B cell (primary cell): ENCODE measurements at regions not wholly inside any gene's neighbourhood (a gene's known extent, or its start where the extent isn't known, plus 50 kb on each side); places are given as distances from the start of the nearest gene placed in this dataset.

Experiments
- ATAC-seq: fragments of 200-7000 bp; cut with Tn5 transposase; one replicate; pipeline ENCODE4 v1.10.0; 2021; ENCODE audit warnings: low read depth, mild to moderate bottlenecking, moderate number of reproducible peaks, moderate library complexity
- CTCF ChIA-PET: fragments of 350-600 bp; sonication (Branson Sonifier 250); formaldehyde crosslinking; loops from one replicate; lab custom pipeline; 2021; ENCODE audit warnings: antibody characterized with exemption, inconsistent platforms; lab: Charles Lee
- POLR2A ChIA-PET: fragments of 350-600 bp; sonication (Branson Sonifier 250); formaldehyde crosslinking; loops from one replicate; lab custom pipeline; 2021; ENCODE audit warnings: antibody characterized with exemption; lab: Charles Lee
- DNase-seq: peaks from one replicate; pipeline ENCODE4 v3.0.0; 2013
- H2AFZ ChIP-seq: 2 replicates; pipeline ENCODE4 v1.6.1; 2012; ENCODE audit warnings: mild to moderate bottlenecking, low read depth, low read length; ENCODE audit not compliant: insufficient read depth, poor library complexity, severe bottlenecking
- H3K27ac ChIP-seq, 2 donors: 1 replicate in 1 of 2; 2 replicates in 1 of 2; pipeline ENCODE4 v1.5.1; 2012 to 2013; ENCODE audit warnings: low read length in 2 of 2, mild to moderate bottlenecking in 2 of 2, moderate library complexity in 1 of 2
- H3K27me3 ChIP-seq, 4 experiments: fragments of 200-600 bp in 1 of 4; sonication (generic) in 1 of 4; replicated peaks in 1 of 4; 1 replicate in 2 of 4; 2 replicates in 2 of 4; pipeline versions ENCODE4 v1.6.1 to v1.7.0; 2013 to 2016; ENCODE audit warnings: low read length in 3 of 4, mild to moderate bottlenecking in 2 of 4, mixed read lengths in 1 of 4, moderate library complexity in 1 of 4; ENCODE audit not compliant: insufficient read depth in 4 of 4, control insufficient read depth in 3 of 4; ENCODE audit errors: control extremely low read depth in 1 of 4
- H3K36me3 ChIP-seq, 2 experiments: replicated peaks in 1 of 2; 1 replicate in 1 of 2; 2 replicates in 1 of 2; pipeline versions ENCODE4 v1.6.1 to v1.7.1; 2013; ENCODE audit warnings: low read length in 1 of 2; ENCODE audit not compliant: insufficient read depth in 2 of 2, control insufficient read depth in 1 of 2; ENCODE audit errors: control extremely low read depth in 1 of 2, extremely low read depth in 1 of 2
- H3K4me1 ChIP-seq, 2 donors: fragments of 200-600 bp in 1 of 2; sonication (generic) in 1 of 2; 1 replicate in 1 of 2; 2 replicates in 1 of 2; pipeline versions ENCODE4 v1.5.1 to v1.6.1; 2013 to 2017; ENCODE audit warnings: low read length in 2 of 2; ENCODE audit not compliant: control insufficient read depth in 2 of 2, insufficient read depth in 2 of 2
- H3K4me2 ChIP-seq: replicated peaks from 2 replicates; pipeline ENCODE3; 2012; ENCODE audit warnings: mild to moderate bottlenecking, low read depth, low read length; ENCODE audit not compliant: poor library complexity, severe bottlenecking
- H3K4me3 ChIP-seq, 5 experiments: fragments of 200-600 bp in 1 of 5; sonication (generic) in 1 of 5; 1 replicate in 3 of 5; 2 replicates in 2 of 5; pipeline versions ENCODE4 v1.5.1 to v1.7.0; 2011 to 2016; ENCODE audit warnings: low read length in 4 of 5, mild to moderate bottlenecking in 4 of 5, low read depth in 2 of 5, control low read depth in 1 of 5, moderate library complexity in 1 of 5; ENCODE audit not compliant: insufficient read depth in 1 of 5; ENCODE audit errors: control extremely low read depth in 1 of 5, extremely low read depth in 1 of 5
- H3K79me2 ChIP-seq: fragments of 200-600 bp; sonication (generic); one replicate; pipeline ENCODE4 v1.6.0; 2016; ENCODE audit warnings: low read length; ENCODE audit not compliant: control insufficient read depth, insufficient read depth
- H3K9ac ChIP-seq: fragments of 200-600 bp; sonication (generic); 2 replicates; pipeline ENCODE4 v1.6.1; 2017; ENCODE audit warnings: mild to moderate bottlenecking, low read length, moderate library complexity
- H3K9me3 ChIP-seq, 3 donors: one replicate each; pipeline versions ENCODE4 v1.6.1 to v1.7.1; 2013; ENCODE audit warnings: low read length in 2 of 3; ENCODE audit not compliant: control insufficient read depth in 2 of 3, insufficient read depth in 1 of 3; ENCODE audit errors: control extremely low read depth in 1 of 3
- H4K20me1 ChIP-seq: 2 replicates; pipeline ENCODE4 v1.6.0; 2012; ENCODE audit warnings: mild to moderate bottlenecking, low read length; ENCODE audit not compliant: insufficient read depth, control insufficient read depth, poor library complexity, severe bottlenecking
- H3K27ac Mint-ChIP-seq: one replicate; pipeline ENCODE4 v1.8.0; 2021; ENCODE audit warnings: mixed read lengths
- H3K27me3 Mint-ChIP-seq: one replicate; pipeline ENCODE4 v1.8.0; 2021; ENCODE audit warnings: mixed read lengths
- H3K4me1 Mint-ChIP-seq: one replicate; pipeline ENCODE4 v1.8.0; 2021; ENCODE audit warnings: mixed read lengths
- H3K4me3 Mint-ChIP-seq: one replicate; pipeline ENCODE4 v1.8.0; 2021; ENCODE audit warnings: mixed read lengths
- H3K9me3 Mint-ChIP-seq: one replicate; pipeline ENCODE4 v1.8.0; 2022; ENCODE audit warnings: mixed read lengths; ENCODE audit not compliant: insufficient read depth
- EZH2 ChIP-seq: IDR thresholded peaks from 2 replicates; pipeline ENCODE4 v1.6.1; 2012; ENCODE audit warnings: borderline replicate concordance, low read depth, mild to moderate bottlenecking, moderate library complexity, low read length; ENCODE audit not compliant: insufficient read depth, poor library complexity, severe bottlenecking
- WGBS: methylation state at CpG from one replicate; pipeline ENCODE4 v1.1.5; 2013; ENCODE audit warnings: missing lambda C conversion rate; ENCODE audit not compliant: insufficient coverage; 5-methylcytosine and 5-hydroxymethylcytosine counted together
- intact Hi-C: fragments of 100-400 bp; cut with micrococcal nuclease; formaldehyde crosslinking; loops from one replicate; pipeline ENCODE4 v1.10.0; 2022
- TF ChIP-seq, protein P1 (sequence below): fragments of 200-600 bp; IDR thresholded peaks from one replicate; pipeline ENCODE4 v1.8.0; 2022; ENCODE audit warnings: antibody characterized with exemption, mild to moderate bottlenecking

DNA sequence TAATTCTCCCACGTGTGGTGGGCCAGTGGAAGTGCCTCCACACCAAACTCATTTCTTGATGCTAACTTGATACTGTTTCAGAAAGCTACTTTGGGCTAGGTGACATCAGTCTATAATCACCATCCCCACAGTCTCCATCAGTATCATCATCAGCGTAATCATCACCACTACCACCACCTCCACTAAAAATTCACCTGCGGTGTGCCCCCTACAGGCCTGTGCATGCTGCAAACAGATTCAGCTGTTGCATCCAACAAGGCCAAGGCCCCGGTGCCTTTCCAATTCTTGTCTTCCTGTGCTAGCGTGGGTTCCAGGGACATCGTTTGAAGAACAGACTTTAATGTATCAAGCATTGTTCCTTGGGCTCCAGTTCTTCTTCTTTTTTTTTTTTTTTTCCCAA is 201.3 kb upstream of the EXOC2 start:
- Histone ChIP-seq H3K36me3 (no peaks in the 10 kb centered on the region), H3K4me3 (no peak overlapping the region), H2AFZ (no peak overlapping the region), H3K9ac (no peak overlapping the region), H3K9me3 (no peaks in the 10 kb centered on the region), H3K4me1 (peaks cover 18 to 19% of the 10 kb centered on the region in 2 donors), H3K4me2 (no peak overlapping the region), H4K20me1 (no peaks in the 10 kb centered on the region), H3K27me3 (no peaks in the 10 kb centered on the region), H3K27ac (no peak overlapping the region), H3K79me2 (no peaks in the 10 kb centered on the region)
- Mint-ChIP-seq H3K4me3 (no peak overlapping the region), H3K27ac (no peak overlapping the region), H3K27me3 (peaks cover 7% of the 10 kb centered on the region), H3K9me3 (no peaks in the 10 kb centered on the region), H3K4me1 (peaks cover 15% of the 10 kb centered on the region)
- ChIA-PET POLR2A (no interaction called here), CTCF (interaction anchor here (1.3 kb wide), 1 partner anchor 8 kb away, joined by 4 read pairs; no protein-coding TSS in a partner anchor)
- 76% methylated on average over 6 of the region's 6 CpGs for WGBS
- TF ChIP-seq EZH2, result no peak
- TF ChIP-seq, protein P1, sequence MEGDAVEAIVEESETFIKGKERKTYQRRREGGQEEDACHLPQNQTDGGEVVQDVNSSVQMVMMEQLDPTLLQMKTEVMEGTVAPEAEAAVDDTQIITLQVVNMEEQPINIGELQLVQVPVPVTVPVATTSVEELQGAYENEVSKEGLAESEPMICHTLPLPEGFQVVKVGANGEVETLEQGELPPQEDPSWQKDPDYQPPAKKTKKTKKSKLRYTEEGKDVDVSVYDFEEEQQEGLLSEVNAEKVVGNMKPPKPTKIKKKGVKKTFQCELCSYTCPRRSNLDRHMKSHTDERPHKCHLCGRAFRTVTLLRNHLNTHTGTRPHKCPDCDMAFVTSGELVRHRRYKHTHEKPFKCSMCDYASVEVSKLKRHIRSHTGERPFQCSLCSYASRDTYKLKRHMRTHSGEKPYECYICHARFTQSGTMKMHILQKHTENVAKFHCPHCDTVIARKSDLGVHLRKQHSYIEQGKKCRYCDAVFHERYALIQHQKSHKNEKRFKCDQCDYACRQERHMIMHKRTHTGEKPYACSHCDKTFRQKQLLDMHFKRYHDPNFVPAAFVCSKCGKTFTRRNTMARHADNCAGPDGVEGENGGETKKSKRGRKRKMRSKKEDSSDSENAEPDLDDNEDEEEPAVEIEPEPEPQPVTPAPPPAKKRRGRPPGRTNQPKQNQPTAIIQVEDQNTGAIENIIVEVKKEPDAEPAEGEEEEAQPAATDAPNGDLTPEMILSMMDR, result no peak
- DNase-seq (no peak), ATAC-seq (no peak)
- intact Hi-C loops, result no loop called here

DNA sequence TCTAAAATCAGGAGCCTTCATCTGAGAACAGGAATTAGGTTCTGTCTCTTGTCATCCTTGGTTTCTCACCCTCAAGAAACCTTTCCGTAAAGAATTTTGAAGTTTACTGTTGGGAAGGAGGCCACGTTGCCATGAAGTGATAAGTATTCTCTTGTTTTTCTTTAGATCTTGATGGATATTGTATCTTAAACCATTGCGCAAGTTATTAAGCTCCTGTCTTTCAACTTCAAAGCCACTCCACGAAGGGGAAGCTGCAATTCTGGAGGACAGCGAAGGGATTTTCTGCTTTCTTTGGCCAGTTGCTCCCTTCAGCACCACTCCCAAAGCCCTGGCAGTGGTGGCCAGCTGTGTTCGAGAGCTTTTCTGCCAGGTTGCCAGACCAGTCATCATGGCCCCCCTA is 198.1 kb upstream of the EXOC2 start:
- H3K4me3 Mint-ChIP-seq, result no peak overlapping the region
- WGBS, result 90% methylated on average over 3 of the region's 6 CpGs
- ChIA-PET CTCF (no interaction called here), POLR2A (no interaction called here)
- intact Hi-C loops, result no loop called here
- TF ChIP-seq, protein P1, result no peak
- TF ChIP-seq EZH2, result no peak
- Histone ChIP-seq H3K36me3 (no peaks in the 10 kb centered on the region), H3K27me3 (no peaks in the 10 kb centered on the region), H3K4me2 (no peak overlapping the region), H3K4me1 (no peaks in the 10 kb centered on the region), H3K9ac (no peak overlapping the region), H3K9me3 (peaks cover 0 to 6% (median 0%) of the 10 kb centered on the region in 3 donors), H3K79me2 (no peaks in the 10 kb centered on the region), H2AFZ (no peak overlapping the region), H3K27ac (no peak overlapping the region), H4K20me1 (no peaks in the 10 kb centered on the region), H3K4me3 (no peak overlapping the region)
- DNase-seq (no peak), ATAC-seq (no peak)
- no peak overlapping the region for H3K27ac Mint-ChIP-seq
- peaks cover 5% of the 10 kb centered on the region for H3K27me3 Mint-ChIP-seq
- no peaks in the 10 kb centered on the region for H3K4me1 Mint-ChIP-seq
- H3K9me3 Mint-ChIP-seq, result no peaks in the 10 kb centered on the region
